OCI-LY7 (cell line): ENCODE measurements at regions not wholly inside any gene's neighbourhood (a gene's known extent, or its start where the extent isn't known, plus 50 kb on each side); places are given as distances from the start of the nearest gene placed in this dataset.

ENCODE experiments used
- BruUV-seq: library from RNA; stranded (reverse); fragments of 400-500 nt; replicated peaks from 2 replicates; lab custom pipeline; 2021; lab: Mats Ljungman, UMichigan
- CTCF ChIA-PET: fragments of 300-600 bp; sonication (Branson Sonifier 250); formaldehyde crosslinking; loops from one replicate; lab custom pipeline; 2022; ENCODE audit warnings: antibody characterized with exemption; ENCODE audit not compliant: unreplicated experiment; lab: Charles Lee
- POLR2A ChIA-PET: fragments of 300-600 bp; sonication (Branson Sonifier 250); formaldehyde crosslinking; loops from one replicate; lab custom pipeline; 2022; ENCODE audit warnings: antibody characterized with exemption; lab: Charles Lee
- DNase-seq: peaks from one replicate; pipeline ENCODE4 v3.0.0-alpha.2; 2015; ENCODE audit warnings: low spot score
- H2AFZ ChIP-seq: fragments of 200-600 bp; sonication (generic), shearing (Covaris generic); 2 replicates; pipeline ENCODE4 v1.6.1; 2014; ENCODE audit warnings: mild to moderate bottlenecking, antibody characterized with exemption, low read length, moderate library complexity
- H3K27ac ChIP-seq: fragments of 200-600 bp; sonication (generic); 2 replicates; pipeline ENCODE4 v1.5.1; 2014; ENCODE audit warnings: mixed run types, low read depth, mild to moderate bottlenecking, moderate library complexity, low read length, inconsistent platforms; ENCODE audit not compliant: poor library complexity, severe bottlenecking
- H3K36me3 ChIP-seq: fragments of 200-600 bp; sonication (generic); 2 replicates; pipeline ENCODE4 v1.6.1; 2014; ENCODE audit warnings: mild to moderate bottlenecking, antibody characterized with exemption, low read length, moderate library complexity, mixed read lengths; ENCODE audit not compliant: insufficient read depth
- H3K4me1 ChIP-seq: fragments of 200-600 bp; sonication (generic); 2 replicates; pipeline ENCODE4 v1.5.1; 2014; ENCODE audit warnings: mild to moderate bottlenecking, low read length; ENCODE audit not compliant: insufficient read depth, poor library complexity, severe bottlenecking
- H3K4me2 ChIP-seq: fragments of 200-600 bp; sonication (generic); 2 replicates; pipeline ENCODE4 v1.6.1; 2014; ENCODE audit warnings: mild to moderate bottlenecking, low read length
- H3K4me3 ChIP-seq: fragments of 200-600 bp; sonication (generic); 2 replicates; pipeline ENCODE4 v1.5.1; 2014; ENCODE audit warnings: mild to moderate bottlenecking, low read depth, low read length; ENCODE audit not compliant: poor library complexity, severe bottlenecking
- H3K79me2 ChIP-seq: fragments of 200-600 bp; sonication (generic); 2 replicates; pipeline ENCODE4 v1.6.1; 2016; ENCODE audit warnings: low read depth, mild to moderate bottlenecking, low read length, moderate library complexity, mixed read lengths; ENCODE audit not compliant: insufficient read depth
- H3K9me2 ChIP-seq: fragments of 200-600 bp; sonication (generic); 2 replicates; pipeline ENCODE4 v1.6.1; 2016; ENCODE audit warnings: mild to moderate bottlenecking, low read length, mixed read lengths; ENCODE audit not compliant: insufficient read depth
- H3K9me3 ChIP-seq: fragments of 200-600 bp; sonication (generic); 2 replicates; pipeline ENCODE4 v1.6.1; 2014; ENCODE audit warnings: mild to moderate bottlenecking, mixed run types, low read length, mixed read lengths
- H4K20me1 ChIP-seq: fragments of 200-600 bp; sonication (generic); 2 replicates; pipeline ENCODE4 v1.6.1; 2014; ENCODE audit warnings: mild to moderate bottlenecking, antibody characterized with exemption, low read length, moderate library complexity, mixed read lengths; ENCODE audit not compliant: insufficient read depth
- CTCF ChIP-seq: fragments of 200-600 bp; sonication (generic); conservative IDR thresholded peaks from 2 replicates; pipeline ENCODE4 v1.5.1; 2014; ENCODE audit warnings: mild to moderate bottlenecking, antibody characterized with exemption, low read length, moderate library complexity, mixed read lengths
- EZH2phosphoT487 ChIP-seq: fragments of 200-600 bp; sonication (generic); IDR thresholded peaks from 2 replicates; pipeline ENCODE4 v1.6.1; 2018; ENCODE audit warnings: low read depth, borderline replicate concordance, mild to moderate bottlenecking, mixed run types, antibody characterized with exemption, low read length, moderate library complexity, mixed read lengths
- intact Hi-C: fragments of 100-400 bp; cut with micrococcal nuclease; formaldehyde crosslinking; loops from one replicate; pipeline ENCODE4 v1.10.0; 2022; ENCODE audit not compliant: unreplicated experiment

DNA sequence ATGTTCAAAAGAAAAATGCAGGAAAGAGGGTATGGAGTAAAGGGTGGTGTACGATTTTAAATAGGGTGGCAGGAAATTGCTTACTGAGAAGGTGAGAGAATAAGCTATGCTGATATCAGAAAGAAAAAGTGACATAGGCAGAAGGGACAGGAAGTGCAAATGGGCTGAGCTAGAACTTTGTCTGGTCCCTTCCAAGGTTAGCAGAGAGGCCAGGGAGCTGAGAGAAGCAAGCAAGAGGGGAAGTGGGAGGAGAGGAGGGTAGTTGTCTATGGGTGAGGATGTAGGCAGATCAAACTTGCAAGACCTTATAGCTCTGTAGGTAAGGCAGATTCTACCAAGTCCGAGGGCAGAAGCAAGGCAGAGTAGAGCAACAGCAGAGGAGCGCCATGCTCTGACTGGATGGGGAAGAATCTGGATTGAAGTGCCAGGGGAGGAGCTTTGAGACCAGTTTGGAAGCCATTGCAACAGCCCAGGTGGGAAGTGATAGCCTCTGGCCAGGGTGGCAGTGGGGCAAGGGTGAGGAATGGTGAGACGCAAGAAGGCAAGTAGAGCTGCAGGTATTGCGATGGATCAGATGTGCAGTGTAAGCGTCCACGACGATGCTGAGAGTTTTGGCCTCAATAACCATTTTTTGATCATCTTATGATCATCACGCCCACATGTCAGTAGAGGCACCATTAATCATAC, 134.4 kb upstream of the APCDD1 start:
- TF ChIP-seq EZH2phosphoT487: no peak
- TF ChIP-seq CTCF: no peak
- H3K4me1 ChIP-seq: no peaks in the 10 kb centered on the region
- ChIA-PET CTCF (no interaction called here), POLR2A (no interaction called here)
- intact Hi-C loops: loop anchor here (10.0 kb wide), 1 partner anchor 345 kb away; no protein-coding TSS in a partner anchor
- BruUV-seq: no TSS peak
- no peak for DNase-seq
- no peaks in the 10 kb centered on the region for H3K9me3 ChIP-seq
- no peak overlapping the region for H3K4me3 ChIP-seq
- no peaks in the 10 kb centered on the region for H3K36me3 ChIP-seq
- no peaks in the 10 kb centered on the region for H3K9me2 ChIP-seq
- no peaks in the 10 kb centered on the region for H3K79me2 ChIP-seq
- H3K4me2 ChIP-seq: no peak overlapping the region
- H3K27ac ChIP-seq: no peak overlapping the region
- H2AFZ ChIP-seq: no peak overlapping the region
- no peaks in the 10 kb centered on the region for H4K20me1 ChIP-seq

DNA sequence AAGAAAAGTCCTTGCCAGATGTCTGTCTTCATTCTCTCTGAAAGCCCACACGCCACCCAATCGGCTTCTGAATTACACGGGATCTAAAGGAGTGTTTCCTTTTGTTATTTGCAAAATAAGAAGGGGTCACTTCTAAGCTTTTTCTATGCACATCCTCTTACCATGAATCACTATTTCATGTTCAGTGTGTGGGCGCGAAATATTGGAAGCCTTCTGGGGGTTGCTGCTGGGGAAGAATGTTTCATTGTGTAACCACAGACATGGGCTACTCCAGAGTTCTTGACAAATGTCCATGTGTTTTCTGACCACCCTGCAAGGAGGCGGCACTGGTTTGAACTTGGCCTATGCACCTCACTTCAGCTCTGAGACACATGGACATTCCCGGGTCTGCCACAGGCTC, 133.6 kb upstream of the APCDD1 start:
- Histone ChIP-seq H2AFZ (no peak overlapping the region), H3K9me2 (no peaks in the 10 kb centered on the region), H3K36me3 (no peaks in the 10 kb centered on the region), H3K4me2 (no peak overlapping the region), H3K4me1 (no peaks in the 10 kb centered on the region), H3K27ac (no peak overlapping the region), H3K9me3 (no peaks in the 10 kb centered on the region), H3K4me3 (no peak overlapping the region), H4K20me1 (no peaks in the 10 kb centered on the region), H3K79me2 (no peaks in the 10 kb centered on the region)
- DNase-seq: no peak
- POLR2A ChIA-PET: interaction anchor here (1.3 kb wide), 1 partner anchor 14 kb away, joined by 4 read pairs; no protein-coding TSS in a partner anchor
- no TSS peak for BruUV-seq
- intact Hi-C loops: no loop called here
- no peak for TF ChIP-seq CTCF
- TF ChIP-seq EZH2phosphoT487: no peak
- CTCF ChIA-PET: no interaction called here

DNA sequence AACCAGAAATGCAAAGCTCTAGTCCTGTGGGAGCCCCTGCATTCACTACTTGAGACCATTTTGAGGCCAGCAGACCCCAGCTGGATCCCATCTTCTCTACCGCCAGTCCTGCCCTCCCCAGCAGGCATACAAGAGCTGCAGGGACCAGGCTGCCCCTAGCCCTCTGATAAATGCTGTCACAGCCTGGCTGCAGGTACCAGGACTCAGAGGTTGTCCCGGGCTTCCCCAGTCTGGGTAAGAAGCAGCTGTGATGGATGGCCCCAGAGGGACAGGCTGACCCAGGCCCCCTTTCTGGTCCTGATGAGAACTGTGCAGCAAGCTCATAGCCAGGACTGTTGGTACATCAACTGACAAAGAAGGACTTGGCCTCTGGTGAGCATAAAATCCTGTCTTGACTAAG, 132.9 kb upstream of the APCDD1 start:
- POLR2A ChIA-PET: interaction anchor here (1.3 kb wide), 2 partner anchors 14 to 18 kb away, joined by 4 read pairs; no protein-coding TSS in a partner anchor
- BruUV-seq: no TSS peak
- H3K4me3 ChIP-seq: no peak overlapping the region
- TF ChIP-seq EZH2phosphoT487 (no peak), CTCF (no peak)
- H3K9me2 ChIP-seq: no peaks in the 10 kb centered on the region
- intact Hi-C loops: no loop called here
- no peak for DNase-seq
- no peak overlapping the region for H2AFZ ChIP-seq
- no peaks in the 10 kb centered on the region for H3K9me3 ChIP-seq
- no peak overlapping the region for H3K27ac ChIP-seq
- H3K4me2 ChIP-seq: no peak overlapping the region
- H3K79me2 ChIP-seq: no peaks in the 10 kb centered on the region
- no peaks in the 10 kb centered on the region for H3K4me1 ChIP-seq
- H4K20me1 ChIP-seq: no peaks in the 10 kb centered on the region
- no peaks in the 10 kb centered on the region for H3K36me3 ChIP-seq
- CTCF ChIA-PET: no interaction called here
